ENCODE measurements at regions not wholly inside any gene's neighbourhood (a gene's known extent, or its start where the extent isn't known, plus 50 kb on each side); places are given as distances from the start of the nearest gene placed in this dataset.
"Not testable (repeated sequence)": the region's sequence is repeated elsewhere in the genome, so short reads cannot be mapped to it uniquely, and the experiment has no call there.

DNA sequence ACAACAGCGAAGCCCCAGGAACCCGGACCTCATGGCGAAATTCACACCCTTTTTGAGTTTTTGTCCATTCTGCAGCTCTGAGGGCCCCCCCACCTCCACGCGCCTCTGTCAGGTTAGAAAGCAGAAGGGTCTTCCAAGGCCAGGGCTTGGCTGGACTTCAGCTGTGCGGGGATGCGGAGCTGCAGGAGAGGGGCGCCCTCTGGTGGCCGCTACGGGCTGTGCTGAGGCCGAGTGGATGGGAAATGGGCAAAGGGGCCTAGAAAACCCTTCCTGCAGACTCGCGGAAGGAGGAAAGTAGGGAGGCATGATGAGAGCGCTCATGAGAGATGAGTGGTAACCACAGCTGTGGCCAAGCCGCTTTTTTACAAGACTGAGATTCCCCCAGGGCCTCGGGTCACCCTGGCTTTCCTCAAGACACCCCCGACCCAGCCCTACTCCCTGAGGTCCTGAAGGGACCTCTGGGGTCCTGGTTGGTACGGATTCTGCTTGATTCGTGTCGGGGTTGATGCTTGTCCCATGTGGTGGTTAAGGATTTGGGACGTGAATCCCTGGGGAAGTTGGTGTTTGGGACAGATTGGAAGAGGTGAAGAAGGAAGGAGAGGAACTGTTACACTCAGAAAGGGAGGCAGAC, 126.8 kb downstream of the GOLGA8K start:
- TF ChIP-seq, protein P1, sequence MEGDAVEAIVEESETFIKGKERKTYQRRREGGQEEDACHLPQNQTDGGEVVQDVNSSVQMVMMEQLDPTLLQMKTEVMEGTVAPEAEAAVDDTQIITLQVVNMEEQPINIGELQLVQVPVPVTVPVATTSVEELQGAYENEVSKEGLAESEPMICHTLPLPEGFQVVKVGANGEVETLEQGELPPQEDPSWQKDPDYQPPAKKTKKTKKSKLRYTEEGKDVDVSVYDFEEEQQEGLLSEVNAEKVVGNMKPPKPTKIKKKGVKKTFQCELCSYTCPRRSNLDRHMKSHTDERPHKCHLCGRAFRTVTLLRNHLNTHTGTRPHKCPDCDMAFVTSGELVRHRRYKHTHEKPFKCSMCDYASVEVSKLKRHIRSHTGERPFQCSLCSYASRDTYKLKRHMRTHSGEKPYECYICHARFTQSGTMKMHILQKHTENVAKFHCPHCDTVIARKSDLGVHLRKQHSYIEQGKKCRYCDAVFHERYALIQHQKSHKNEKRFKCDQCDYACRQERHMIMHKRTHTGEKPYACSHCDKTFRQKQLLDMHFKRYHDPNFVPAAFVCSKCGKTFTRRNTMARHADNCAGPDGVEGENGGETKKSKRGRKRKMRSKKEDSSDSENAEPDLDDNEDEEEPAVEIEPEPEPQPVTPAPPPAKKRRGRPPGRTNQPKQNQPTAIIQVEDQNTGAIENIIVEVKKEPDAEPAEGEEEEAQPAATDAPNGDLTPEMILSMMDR (IDR thresholded peaks at IDR 0.05): not testable (repeated sequence)
- TF ChIP-seq POLR2A (IDR thresholded peaks at IDR 0.05): not testable (repeated sequence)
